HG03520 (cell line): ENCODE measurements at regions not wholly inside any gene's neighbourhood (a gene's known extent, or its start where the extent isn't known, plus 50 kb on each side); places are given as distances from the start of the nearest gene placed in this dataset.
A peak's percentile ranks its signal among the peaks of the same experiment; 100 is the strongest.

Experiments used
- ATAC-seq: cut with Tn5 transposase; IDR thresholded peaks from one replicate; pipeline ENCODE4 v1.9.1; 2021; ENCODE audit warnings: mild to moderate bottlenecking, moderate library complexity; ENCODE audit not compliant: unreplicated experiment

- ATAC-seq = peak; percentile 100
Measured at GRCh38 chr7:127447326-127447945, 54.9 kb upstream of the ZNF800 start.

GRCh38 chr7:127446842-127447241 is 54.3 kb upstream of the ZNF800 start:
- ATAC-seq = no peak
